DMS79 (cell line): ENCODE measurements at regions not wholly inside any gene's neighbourhood (a gene's known extent, or its start where the extent isn't known, plus 50 kb on each side); places are given as distances from the start of the nearest gene placed in this dataset.
"Not testable (repeated sequence)": the region's sequence is repeated elsewhere in the genome, so short reads cannot be mapped to it uniquely, and the experiment has no call there.

ENCODE experiments used
- DNase-seq: peaks from one replicate; lab custom pipeline; 2025; lab: John Stamatoyannopoulos, UW

GRCh38 chr7:149565096-149565382 is 67.4 kb upstream of the ZNF746 start:
- DNase-seq: no peak

- DNase-seq: no peak
Observed at GRCh38 chr7:149564340-149565095, 66.9 kb upstream of the ZNF746 start.

- DNase-seq: no peak
Observed at GRCh38 chr7:149562602-149563001, 65.0 kb upstream of the ZNF746 start.

GRCh38 chr7:149561072-149561471 is 63.5 kb upstream of the ZNF746 start:
- DNase-seq: no peak

GRCh38 chr7:149559711-149560110 is 62.1 kb upstream of the ZNF746 start:
- DNase-seq: no peak

- no peak for DNase-seq
Observed at GRCh38 chr7:149558149-149558861, 60.7 kb upstream of the ZNF746 start.

- DNase-seq: not testable (repeated sequence)
Observed at GRCh38 chr7:149556525-149556924, 58.9 kb upstream of the ZNF746 start.

- not testable (repeated sequence) for DNase-seq
Observed at GRCh38 chr7:149554821-149555220, 57.2 kb upstream of the ZNF746 start.

GRCh38 chr7:149553991-149554390 is 56.4 kb upstream of the ZNF746 start:
- DNase-seq: not testable (repeated sequence)

GRCh38 chr7:149552799-149553198 is 55.2 kb upstream of the ZNF746 start:
- no peak for DNase-seq
